ENCODE measurements at regions not wholly inside any gene's neighbourhood (a gene's known extent, or its start where the extent isn't known, plus 50 kb on each side); places are given as distances from the start of the nearest gene placed in this dataset.

DNA sequence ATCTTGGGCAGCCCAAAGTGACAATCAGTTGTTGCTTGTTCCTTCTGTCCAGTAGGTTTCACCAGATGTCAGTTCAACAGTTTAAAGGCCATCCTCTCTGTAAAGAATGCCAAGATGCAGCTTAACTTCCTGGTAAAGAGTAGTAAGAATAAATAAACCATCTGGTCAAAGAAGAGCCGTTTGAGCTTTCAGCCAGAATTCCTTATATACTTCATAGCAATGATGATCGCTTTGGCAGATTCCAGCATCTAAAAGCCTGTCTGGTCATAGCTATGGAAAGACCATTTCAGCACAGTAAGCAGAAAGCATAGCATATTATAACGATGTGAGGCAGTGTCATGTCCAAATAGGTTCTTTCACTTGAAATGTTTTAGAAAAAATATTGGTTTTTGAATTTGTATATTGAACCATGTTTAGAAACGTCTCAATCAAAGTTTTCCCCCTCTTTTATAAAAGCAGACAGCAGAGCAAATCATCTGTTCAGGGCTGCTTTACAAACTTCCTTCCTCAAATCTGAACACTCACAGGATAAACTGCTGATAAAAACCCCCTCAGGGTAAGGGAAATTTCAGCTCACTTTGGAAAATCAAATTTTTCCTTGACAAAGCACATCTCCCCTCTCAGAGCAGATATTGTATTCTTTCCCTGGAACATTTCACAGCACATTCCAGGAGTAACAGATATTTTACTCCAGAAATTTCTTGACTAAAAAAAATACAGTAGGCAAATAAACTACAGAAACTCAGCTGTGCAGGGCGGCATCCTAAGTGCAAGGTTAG is 184.1 kb downstream of the NOC3L start:
- no peak for DNase-seq (ENCODE audit: low read depth in 4 of 4, low spot score in 3 of 4)

DNA sequence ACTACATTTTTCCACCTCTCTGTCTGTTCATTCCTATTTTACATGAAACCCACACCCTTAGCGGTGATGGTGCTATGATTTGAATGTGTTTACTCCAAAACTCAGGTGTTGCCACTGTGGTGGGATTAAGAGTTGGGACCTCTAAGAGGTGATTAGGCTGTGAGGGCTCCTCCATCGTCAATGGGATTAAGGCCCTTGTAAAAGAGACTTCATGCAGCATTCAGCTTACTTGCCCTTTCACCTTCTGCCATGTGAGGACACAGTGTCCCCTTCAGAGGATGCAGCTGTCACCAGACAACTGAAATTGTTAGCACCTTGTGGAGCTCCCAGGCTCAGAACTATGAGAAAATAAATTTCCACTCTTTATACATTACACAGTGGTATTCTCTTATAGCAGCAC is 182.2 kb downstream of the NOC3L start:
- no peak for DNase-seq (ENCODE audit: low read depth in 4 of 4, low spot score in 3 of 4)

DNA sequence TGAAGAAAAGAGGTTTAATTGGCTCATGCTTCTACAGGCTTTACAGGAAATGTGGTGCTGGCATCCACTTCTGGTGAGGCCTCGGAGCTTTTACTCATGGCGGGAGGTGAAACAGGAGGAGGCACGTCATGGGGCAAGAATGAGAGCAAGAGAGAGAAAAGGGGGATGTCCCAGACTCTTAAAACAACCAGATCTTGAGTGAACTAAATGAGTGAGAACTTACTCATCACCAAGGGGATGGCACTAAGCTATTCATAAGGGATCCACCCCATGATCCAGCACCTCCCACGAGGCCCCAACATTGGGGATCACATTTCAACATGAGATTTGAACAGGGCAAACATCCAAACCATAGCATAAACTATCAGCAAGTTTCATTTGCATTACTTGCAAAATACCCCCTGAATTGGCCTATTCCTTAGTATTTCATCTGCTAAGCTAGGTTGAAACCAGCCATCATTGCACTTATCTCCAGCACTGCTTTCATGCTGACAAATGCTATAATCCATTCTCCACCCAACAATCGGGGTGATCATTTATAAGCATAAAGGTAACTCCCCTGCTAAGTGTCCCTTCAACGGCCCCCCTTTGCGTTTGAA is 179.0 kb downstream of the NOC3L start:
- DNase-seq (ENCODE audit: low read depth in 4 of 4, low spot score in 3 of 4): no peak

DNA sequence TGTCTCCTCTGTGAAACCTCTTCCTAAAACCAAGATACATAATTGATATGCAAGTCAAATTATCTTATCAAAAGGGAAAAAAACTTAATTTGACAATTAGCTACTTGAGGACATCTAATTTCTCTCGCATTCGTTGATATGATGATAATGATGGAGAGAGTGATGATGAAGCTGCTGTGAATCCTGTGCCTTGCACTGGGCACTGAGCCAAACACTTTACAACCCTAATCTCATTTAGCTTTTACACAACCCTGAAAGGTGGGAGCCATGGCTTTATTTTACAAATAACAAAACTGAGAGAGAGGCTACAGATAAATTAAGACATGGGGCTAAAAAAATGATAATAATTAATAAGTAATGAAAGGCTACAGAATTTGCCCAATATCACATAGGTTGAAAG is 176.0 kb downstream of the NOC3L start:
- DNase-seq (ENCODE audit: low read depth in 4 of 4, low spot score in 3 of 4): no peak

DNA sequence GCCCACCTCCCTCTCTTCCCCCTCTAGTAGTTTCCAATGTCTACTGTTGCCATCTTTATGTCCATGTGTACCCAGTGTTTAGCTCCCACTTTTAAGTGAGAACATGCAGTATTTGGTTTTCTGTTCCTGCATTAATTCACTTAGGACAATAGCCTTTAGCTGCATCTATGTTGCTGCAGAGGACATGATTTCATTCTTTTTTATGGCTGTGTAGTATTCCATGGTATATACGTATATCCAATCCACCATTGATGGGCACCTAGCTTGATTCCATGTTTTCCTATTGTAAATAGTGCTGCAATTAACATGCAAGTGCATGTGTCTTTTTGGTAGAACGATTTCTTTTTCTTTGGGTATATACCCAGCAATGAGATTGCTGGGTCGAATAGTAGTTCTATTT is 170.4 kb downstream of the NOC3L start:
- DNase-seq (ENCODE audit: low read depth in 4 of 4, low spot score in 3 of 4): no peak

DNA sequence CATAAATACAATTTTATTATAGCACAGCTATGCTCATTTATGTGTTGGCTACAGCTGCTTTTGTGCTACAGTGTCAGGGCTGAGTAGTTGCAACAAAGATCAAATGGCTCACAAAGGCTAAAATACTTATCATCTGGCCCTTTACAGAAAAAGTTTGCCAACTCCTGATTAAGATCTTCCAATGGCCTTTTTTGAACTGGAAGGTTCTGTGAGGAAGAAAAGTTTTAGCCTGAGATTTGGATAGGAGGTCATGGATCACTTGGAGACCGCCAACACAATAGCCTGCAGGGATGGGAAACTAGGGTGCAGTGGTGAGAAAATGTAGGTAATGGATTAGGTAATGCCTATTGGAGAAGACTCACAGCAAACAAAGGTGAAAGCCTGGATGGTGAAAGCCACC is 169.8 kb downstream of the NOC3L start:
- no peak for DNase-seq (ENCODE audit: low read depth in 4 of 4, low spot score in 3 of 4)

DNA sequence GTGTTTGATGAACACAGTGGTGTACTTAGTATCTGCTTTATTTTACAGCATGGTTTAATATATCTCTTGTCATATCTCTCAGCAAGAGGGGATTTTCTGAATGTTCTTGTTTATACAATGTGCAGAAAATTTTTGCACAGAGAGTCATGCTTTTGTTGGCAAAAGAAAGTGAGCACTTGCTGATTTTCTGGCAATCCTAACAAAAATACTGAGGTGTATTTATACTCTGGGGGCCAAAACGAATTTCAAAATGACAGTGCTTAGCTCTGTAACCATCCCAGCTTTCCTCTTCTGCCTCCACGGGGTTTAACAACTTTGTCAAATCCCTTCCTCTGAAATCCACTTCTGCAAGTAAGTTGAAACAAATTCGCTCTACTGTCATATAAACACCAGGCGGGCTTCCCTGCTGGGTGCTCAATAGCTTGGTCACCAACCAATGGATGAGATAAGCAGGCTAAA is 169.2 kb downstream of the NOC3L start:
- no peak for DNase-seq (ENCODE audit: low read depth in 4 of 4, low spot score in 3 of 4)

DNA sequence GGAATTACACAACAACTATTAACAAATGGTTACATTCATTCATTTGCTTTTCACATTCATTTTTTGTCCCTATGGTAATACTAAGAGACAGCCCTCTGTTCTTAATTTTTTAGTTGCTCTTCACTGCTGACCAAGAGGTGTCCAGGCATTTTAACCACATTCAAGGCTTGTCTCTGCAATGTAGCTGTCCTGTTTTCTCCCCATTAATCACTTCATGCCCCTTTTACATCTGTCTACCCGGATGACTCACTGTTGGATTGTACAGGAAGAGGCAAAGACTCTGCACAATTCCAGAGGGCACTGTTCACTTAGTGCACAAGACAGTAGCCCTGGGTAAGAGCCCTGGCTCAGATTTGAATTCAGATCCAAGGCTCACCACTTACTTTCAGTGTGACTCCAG is 168.5 kb downstream of the NOC3L start:
- no peak for DNase-seq (ENCODE audit: low read depth in 4 of 4, low spot score in 3 of 4)

DNA sequence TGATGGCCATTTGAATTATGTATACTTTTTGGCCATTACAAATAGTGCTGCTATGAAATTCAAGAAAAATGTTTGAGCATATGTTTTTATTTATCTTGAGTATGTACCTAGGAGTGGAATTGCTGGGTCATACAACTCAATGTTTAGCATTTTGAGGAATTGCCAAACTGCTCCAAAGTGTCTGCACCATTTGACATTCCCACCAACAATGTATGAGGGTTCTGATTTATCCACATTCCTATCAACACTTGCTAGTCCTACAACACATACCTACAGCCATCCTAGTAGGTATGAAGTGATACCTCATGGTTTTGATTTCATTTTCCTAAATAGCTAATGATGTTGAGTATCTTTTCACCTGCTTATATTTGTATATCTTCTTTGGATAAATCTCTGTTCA is 165.5 kb downstream of the NOC3L start:
- DNase-seq (ENCODE audit: low read depth in 4 of 4, low spot score in 3 of 4): no peak

DNA sequence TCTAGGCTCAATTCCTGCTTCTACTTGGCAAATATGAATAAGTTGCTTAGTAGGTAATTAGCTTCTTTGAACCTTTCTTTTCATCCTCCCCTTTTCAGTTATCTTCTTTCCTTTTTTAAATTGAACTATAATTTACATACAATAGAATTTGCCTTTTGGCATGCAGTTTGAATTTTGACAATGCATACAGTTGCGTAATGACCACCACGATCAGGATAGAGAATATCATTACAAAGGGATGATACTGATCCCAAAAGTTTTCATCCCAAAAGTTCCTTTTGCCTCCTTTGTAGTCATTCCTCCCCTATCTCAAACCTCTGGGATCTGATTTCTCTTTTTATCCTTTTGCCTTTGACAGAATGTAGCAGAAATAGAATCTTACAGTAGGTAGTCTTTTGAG is 164.4 kb downstream of the NOC3L start:
- no peak for DNase-seq (ENCODE audit: low read depth in 4 of 4, low spot score in 3 of 4)

DNA sequence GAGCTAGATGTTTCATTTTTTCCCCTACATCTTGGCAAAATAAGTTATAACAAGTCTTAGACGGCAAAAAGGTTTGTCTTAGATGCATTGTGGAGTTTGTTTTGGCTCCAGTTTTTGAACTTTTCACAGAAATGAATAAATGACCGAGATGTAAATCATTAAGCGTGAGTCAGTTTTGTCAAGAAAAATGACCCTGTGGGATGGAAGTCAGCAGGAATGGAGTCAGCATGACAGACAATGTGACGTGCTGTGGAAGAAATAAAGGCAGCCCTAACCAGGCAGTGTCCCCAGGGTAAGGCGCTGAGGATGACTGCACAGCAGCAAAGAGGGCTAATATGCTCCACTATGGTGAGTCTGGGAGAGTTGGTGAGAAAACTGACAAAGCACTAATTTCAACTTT is 163.2 kb downstream of the NOC3L start:
- DNase-seq (ENCODE audit: low read depth in 4 of 4, low spot score in 3 of 4): no peak

DNA sequence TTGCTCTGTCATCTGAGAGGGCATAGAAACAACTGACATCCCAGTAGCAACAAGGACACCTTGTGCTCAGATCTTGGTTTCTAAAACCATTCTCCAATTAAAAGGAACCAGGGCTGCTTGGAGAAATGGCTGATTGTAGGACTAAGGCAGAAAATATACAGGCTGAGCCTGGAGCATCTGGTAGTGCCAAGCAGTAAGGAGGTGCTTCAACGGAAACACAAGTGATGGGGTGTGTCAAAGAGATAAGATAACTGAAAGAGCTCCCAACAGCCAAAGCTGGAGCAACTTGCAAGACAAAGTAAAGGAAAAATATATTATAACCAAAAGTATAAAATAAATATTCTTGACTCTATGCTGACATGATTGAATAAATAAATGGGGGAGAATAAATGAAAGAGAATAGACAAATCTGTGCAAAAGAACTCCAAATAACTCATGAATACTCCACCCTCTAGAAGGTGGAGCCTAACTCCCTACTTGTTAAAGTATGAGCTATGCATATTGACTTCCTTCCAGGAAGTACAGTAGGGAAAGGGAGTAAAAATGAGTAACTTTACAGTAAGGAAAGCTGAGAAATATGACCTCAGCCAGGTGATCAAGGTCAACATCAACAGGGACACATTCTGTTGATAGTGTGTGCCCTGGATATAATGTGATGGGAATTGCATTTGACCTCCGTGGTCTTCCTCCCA is 162.4 kb downstream of the NOC3L start:
- DNase-seq (ENCODE audit: low read depth in 4 of 4, low spot score in 3 of 4): no peak

DNA sequence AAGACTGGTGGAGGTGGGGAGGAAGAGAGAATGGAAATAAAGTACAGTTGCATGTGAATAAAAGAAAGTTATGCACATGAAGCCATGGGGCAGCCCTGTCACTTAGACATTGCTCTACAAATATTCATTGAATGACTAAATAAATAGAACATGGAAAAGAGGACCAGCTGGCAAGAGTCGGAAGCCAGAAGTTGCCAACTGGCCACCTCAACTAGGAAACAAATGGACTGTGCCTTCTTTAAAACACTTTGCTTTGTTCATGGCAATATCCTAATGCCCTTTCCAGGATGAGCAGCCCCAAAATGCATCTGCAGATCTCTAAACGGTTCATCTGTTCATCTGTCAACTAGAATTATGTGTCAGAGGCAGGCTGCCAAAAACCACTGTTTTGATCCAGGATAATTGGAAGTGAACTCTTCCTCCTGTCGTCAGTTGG is 157.3 kb downstream of the NOC3L start:
- peak in 2 of 4 donors; percentile 39 to 51 for DNase-seq (ENCODE audit: low read depth in 4 of 4, low spot score in 3 of 4)

DNA sequence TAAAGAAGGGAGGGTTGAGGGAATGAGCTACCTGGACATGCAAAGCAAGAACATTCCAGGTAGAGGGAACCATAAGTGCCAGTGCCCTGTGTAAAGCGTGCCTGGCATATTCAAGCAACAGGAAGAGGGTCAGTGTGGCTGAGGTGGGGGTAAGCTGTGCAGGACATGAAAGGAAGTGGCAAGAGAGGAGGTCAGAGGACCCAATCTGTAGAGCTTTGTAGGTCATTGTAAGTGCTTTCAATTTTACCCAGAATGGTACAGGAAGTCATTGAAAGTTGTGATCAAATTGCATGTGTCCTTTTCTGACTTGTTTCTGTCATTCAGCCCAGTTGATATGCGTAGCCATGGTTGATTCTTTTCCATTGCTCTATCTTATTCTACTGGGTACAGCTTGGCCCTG is 156.6 kb downstream of the NOC3L start:
- no peak for DNase-seq (ENCODE audit: low read depth in 4 of 4, low spot score in 3 of 4)

DNA sequence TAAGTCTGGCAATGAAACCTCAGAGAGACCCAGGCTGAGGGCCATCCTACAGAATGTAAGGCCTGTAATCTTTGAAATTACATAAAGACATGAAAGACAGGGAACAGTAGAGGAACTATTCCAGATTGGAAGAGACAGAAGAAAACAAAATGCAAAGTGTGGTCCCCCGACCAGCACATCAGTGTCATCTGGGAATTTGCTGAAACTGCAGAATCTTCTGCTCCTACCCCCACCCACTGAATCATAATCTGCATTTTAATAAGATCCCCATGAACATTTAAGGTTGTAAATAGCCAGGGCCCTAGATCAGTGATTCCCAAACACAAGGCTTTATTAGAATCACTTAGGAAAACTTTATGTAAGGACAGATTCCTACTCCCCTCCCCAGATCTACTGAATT is 154.4 kb downstream of the NOC3L start:
- no peak for DNase-seq (ENCODE audit: low read depth in 4 of 4, low spot score in 3 of 4)

DNA sequence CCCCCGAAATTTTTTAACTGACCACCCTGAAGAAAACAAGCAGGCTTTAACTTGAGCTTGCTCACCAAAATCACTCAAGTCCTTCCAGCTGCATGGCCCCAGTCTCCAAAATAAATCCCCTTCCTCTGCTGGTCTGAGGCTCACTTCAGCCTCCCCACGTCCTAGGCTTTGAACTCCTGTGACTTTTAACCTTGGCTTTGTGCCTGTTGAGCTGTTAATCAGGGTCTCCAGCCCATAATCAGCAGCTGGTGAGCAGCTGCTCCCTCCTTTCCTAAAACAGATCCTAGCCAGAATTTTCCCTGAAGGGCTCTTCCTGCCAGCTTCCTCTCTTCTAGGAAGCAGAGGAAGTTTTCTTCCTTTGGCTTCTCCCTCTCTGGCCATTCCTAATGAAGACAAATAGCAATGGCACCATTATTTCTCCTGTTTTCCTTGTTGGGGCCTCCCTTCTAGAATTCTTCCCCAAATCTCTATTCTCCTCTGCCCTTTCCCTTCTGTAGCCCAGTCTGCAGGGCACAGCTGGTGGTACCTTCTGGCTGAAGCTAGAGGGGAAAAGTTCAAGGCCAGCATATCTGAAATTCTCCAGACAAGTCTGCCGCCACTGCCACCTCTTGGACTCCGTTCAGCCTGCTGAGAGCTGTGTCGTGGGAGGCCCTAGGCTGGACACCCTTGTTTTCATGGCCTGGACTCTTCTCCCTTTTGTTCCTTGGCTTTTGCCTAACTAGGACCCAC is 152.1 kb downstream of the NOC3L start:
- peak; percentile 54 to 75 (median 66) for DNase-seq (ENCODE audit: low read depth in 4 of 4, low spot score in 3 of 4)

DNA sequence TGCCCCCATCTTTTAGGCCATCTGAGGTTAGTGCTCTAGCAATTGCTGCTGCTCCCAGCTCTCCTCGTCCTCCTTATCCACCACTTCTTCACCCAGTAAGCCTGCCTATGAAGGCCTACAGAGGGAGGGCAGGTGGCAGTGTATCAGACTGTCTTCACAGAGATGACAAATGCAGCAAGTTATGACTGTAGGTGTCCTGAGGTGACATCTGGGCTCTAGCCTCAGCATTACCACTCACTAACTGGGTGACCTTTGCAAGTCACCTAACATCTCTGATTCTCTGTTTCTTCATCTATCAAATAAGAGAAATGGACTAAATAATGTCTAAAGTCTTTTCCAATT is 151.6 kb downstream of the NOC3L start:
- no peak for DNase-seq (ENCODE audit: low read depth in 4 of 4, low spot score in 3 of 4)

DNA sequence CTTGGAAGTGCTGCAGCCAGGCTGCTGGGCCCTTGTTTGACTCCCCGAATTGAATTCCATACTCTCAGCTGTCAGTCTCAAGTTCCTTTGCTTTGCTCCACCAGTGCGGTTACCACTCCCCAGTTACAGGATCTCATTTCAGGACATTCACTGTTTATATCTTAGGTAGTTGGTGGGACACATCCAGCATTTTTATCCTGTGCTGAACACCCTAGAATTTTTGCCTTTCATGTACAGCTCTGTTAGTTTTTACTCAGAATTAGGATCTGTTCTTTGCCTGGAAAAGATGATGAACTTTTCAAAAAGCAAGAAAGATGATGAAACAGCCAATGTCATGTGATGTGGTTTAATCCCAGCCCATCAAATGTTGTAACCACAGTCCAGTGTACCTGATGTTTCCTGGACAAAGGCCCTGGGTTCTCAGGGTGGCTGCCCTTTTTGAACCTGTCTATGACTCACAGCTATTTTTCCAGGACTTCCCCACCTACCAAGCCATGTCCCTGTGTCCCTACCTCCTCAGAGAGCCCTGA is 149.7 kb downstream of the NOC3L start:
- DNase-seq (ENCODE audit: low read depth in 4 of 4, low spot score in 3 of 4): no peak

DNA sequence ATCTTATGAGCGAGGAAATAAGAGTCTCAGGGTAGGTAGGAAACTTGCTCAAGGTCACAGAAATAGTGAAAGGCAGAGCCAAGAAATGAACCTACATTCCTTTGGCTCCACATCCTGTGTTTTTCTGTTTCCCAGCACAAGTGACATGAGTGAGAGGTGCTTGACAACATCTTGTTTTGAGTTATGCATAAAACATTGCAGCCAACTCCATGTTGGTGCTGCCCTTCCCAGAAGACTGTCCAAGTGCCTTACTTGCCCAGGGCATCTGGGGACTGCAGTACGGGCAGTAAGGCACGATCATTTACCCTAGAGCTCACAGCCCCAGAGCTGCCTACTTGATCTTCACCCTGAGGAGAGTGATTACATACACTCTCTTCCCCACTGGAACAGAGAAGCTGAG is 148.8 kb downstream of the NOC3L start:
- no peak for DNase-seq (ENCODE audit: low read depth in 4 of 4, low spot score in 3 of 4)

DNA sequence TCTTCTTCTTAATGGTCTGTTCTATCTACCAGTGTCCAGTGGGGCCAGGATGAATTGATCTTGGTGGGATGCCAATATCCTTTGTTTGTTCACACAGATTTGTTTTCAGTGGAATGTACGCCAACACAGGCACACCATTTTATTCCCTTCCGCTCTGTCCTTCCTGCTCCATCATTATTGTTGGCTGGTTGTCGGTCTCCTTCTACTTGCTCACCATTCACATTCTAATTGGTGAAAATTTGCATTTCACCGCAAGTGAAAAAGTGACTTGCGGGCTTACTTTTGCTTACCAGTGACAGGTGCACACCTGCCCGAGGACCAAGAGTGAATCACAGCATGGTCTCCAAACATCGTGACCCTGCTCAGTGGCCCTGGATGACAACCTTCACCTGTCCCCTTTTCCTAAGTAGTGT is 148.3 kb downstream of the NOC3L start:
- DNase-seq (ENCODE audit: low read depth in 4 of 4, low spot score in 3 of 4): no peak

DNA sequence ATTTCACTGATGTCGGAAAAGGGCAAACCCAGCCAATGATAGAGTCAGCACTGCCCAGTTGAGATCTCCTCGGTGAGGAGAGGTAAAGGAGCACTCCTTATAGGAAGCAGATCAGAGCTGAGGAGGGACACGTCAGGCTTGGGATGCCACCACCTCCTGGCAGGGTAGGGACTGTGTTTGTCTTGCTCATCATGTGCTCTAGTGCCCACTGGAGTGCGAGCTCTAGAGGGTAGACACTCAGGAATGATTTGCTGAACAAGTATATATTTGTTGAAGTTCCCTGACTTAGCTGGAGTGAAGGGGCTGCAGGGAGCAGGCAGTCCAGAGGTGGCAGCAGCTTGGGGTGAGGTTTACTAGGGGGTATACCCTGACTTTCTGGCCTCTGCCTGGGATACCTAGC is 146.5 kb downstream of the NOC3L start:
- no peak for DNase-seq (ENCODE audit: low read depth in 4 of 4, low spot score in 3 of 4)
